IMR-90 (cell line): ENCODE measurements at regions not wholly inside any gene's neighbourhood (a gene's known extent, or its start where the extent isn't known, plus 50 kb on each side); places are given as distances from the start of the nearest gene placed in this dataset.

Experiments used
- ATAC-seq: fragments of 200-7000 bp; cut with Tn5 transposase; 2 replicates; pipeline ENCODE4 v1.9.1; 2020; ENCODE audit warnings: low read depth, mild to moderate bottlenecking, moderate library complexity
- BruUV-seq: library from RNA; stranded (reverse); fragments of 400-500 nt; replicated peaks from 2 replicates; lab custom pipeline; 2021; lab: Mats Ljungman, UMichigan
- CTCF ChIA-PET: fragments of 300-600 bp; formaldehyde crosslinking; extraction: SDS; loops from one replicate; lab custom pipeline; 2021; ENCODE audit warnings: antibody characterized with exemption; lab: Yijun Ruan, JAX
- POLR2A ChIA-PET: fragments of 300-600 bp; sonication (Branson Sonifier 250); formaldehyde crosslinking; loops from one replicate; lab custom pipeline; 2022; ENCODE audit warnings: antibody characterized with exemption; ENCODE audit not compliant: unreplicated experiment; lab: Charles Lee
- DNase-seq: peaks from one replicate; pipeline ENCODE4 v3.0.0; 2013
- H2AFZ ChIP-seq: replicated peaks from 2 replicates; pipeline ENCODE3; 2013; ENCODE audit warnings: low read length, mild to moderate bottlenecking; ENCODE audit not compliant: poor library complexity
- H2AK5ac ChIP-seq: 2 replicates; pipeline ENCODE4 v1.6.1; 2013; ENCODE audit warnings: low read depth, low read length, inconsistent platforms
- H2AK9ac ChIP-seq: replicated peaks from 2 replicates; pipeline ENCODE3; 2013; ENCODE audit warnings: mild to moderate bottlenecking, low read depth, low read length, moderate library complexity; ENCODE audit not compliant: poor library complexity
- H2BK120ac ChIP-seq: 2 replicates; pipeline ENCODE4 v1.6.1; 2013; ENCODE audit warnings: low read depth, low read length, inconsistent platforms
- H2BK15ac ChIP-seq: 3 replicates; pipeline ENCODE4 v1.6.1; 2013; ENCODE audit warnings: low read depth, low read length, inconsistent platforms
- H2BK20ac ChIP-seq: 2 replicates; pipeline ENCODE4 v1.6.1; 2013; ENCODE audit warnings: low read depth, mild to moderate bottlenecking, inconsistent platforms, low read length, moderate library complexity
- H2BK5ac ChIP-seq: 2 replicates; pipeline ENCODE4 v1.6.1; 2013; ENCODE audit warnings: mild to moderate bottlenecking, low read depth, low read length, inconsistent platforms; ENCODE audit not compliant: poor library complexity, severe bottlenecking
- H3K14ac ChIP-seq: replicated peaks from 2 replicates; pipeline ENCODE4 v1.6.1; 2013; ENCODE audit warnings: low read depth, low read length, inconsistent platforms
- H3K18ac ChIP-seq: 2 replicates; pipeline ENCODE4 v1.6.1; 2013; ENCODE audit warnings: low read depth, low read length, control low read depth
- H3K23ac ChIP-seq: 2 replicates; pipeline ENCODE4 v1.6.1; 2013; ENCODE audit warnings: low read depth, low read length, inconsistent platforms
- H3K27ac ChIP-seq: 2 replicates; pipeline ENCODE4 v1.5.1; 2013; ENCODE audit warnings: mild to moderate bottlenecking, control low read depth, low read length; ENCODE audit not compliant: insufficient read depth
- H3K27me3 ChIP-seq: 2 replicates; pipeline ENCODE4 v1.6.1; 2013; ENCODE audit warnings: low read length; ENCODE audit not compliant: control insufficient read depth, insufficient read depth
- H3K36me3 ChIP-seq: 2 replicates; pipeline ENCODE4 v1.6.1; 2013; ENCODE audit warnings: low read length, mixed read lengths; ENCODE audit not compliant: control insufficient read depth, insufficient read depth
- H3K4ac ChIP-seq: 2 replicates; pipeline ENCODE4 v1.6.1; 2013; ENCODE audit warnings: low read depth, low read length, inconsistent platforms
- H3K4me1 ChIP-seq: 2 replicates; pipeline ENCODE4 v1.6.1; 2013; ENCODE audit warnings: low read length, mixed read lengths; ENCODE audit not compliant: control insufficient read depth, insufficient read depth
- H3K4me2 ChIP-seq: 2 replicates; pipeline ENCODE4 v1.6.1; 2013; ENCODE audit warnings: low read depth, mild to moderate bottlenecking, control low read depth, low read length, moderate library complexity
- H3K4me3 ChIP-seq: 2 replicates; pipeline ENCODE4 v1.5.1; 2013; ENCODE audit warnings: low read depth, mild to moderate bottlenecking, control low read depth, low read length, moderate library complexity; ENCODE audit not compliant: insufficient read depth
- H3K56ac ChIP-seq: 2 replicates; pipeline ENCODE4 v1.6.1; 2013; ENCODE audit warnings: low read length, inconsistent platforms; ENCODE audit not compliant: insufficient read depth; ENCODE audit errors: extremely low read depth
- H3K79me1 ChIP-seq, 2 experiments: 2 replicates each; pipeline ENCODE4 v1.6.1; 2013; ENCODE audit warnings: low read length in 2 of 2, inconsistent platforms in 1 of 2, low read depth in 1 of 2
- H3K9ac ChIP-seq: 2 replicates; pipeline ENCODE4 v1.6.1; 2013; ENCODE audit warnings: low read depth, low read length, control low read depth
- H3K9me1 ChIP-seq: 2 replicates; pipeline ENCODE4 v1.6.1; 2013; ENCODE audit warnings: low read length, inconsistent platforms; ENCODE audit not compliant: insufficient read depth
- H3K9me3 ChIP-seq: 2 replicates; pipeline ENCODE4 v1.6.1; 2013; ENCODE audit warnings: low read length; ENCODE audit not compliant: control insufficient read depth, insufficient read depth
- H4K20me1 ChIP-seq: 2 replicates; pipeline ENCODE4 v1.6.1; 2013; ENCODE audit warnings: low read length, inconsistent platforms; ENCODE audit not compliant: insufficient read depth
- H4K5ac ChIP-seq: 2 replicates; pipeline ENCODE4 v1.6.1; 2013; ENCODE audit warnings: mild to moderate bottlenecking, low read depth, low read length, control low read depth
- H4K8ac ChIP-seq, 2 experiments: 2 replicates each; pipeline ENCODE4 v1.6.1; 2013; ENCODE audit warnings: low read depth in 2 of 2, low read length in 2 of 2, control low read depth in 1 of 2, inconsistent platforms in 1 of 2
- H4K91ac ChIP-seq: 2 replicates; pipeline ENCODE4 v1.6.1; 2013; ENCODE audit warnings: low read depth, low read length, inconsistent platforms; ENCODE audit not compliant: insufficient read depth
- CHD1 ChIP-seq: IDR thresholded peaks from 2 replicates; pipeline ENCODE4 v1.6.1; 2012; ENCODE audit warnings: low read depth, low read length, improper control_type of control experiment
- MXI1 ChIP-seq: IDR thresholded peaks from 2 replicates; pipeline ENCODE4 v1.6.1; 2012; ENCODE audit warnings: low read depth, mild to moderate bottlenecking, low read length, moderate library complexity, borderline replicate concordance
- NFE2L2 ChIP-seq: fragments of 150-350 bp; IDR thresholded peaks from 2 replicates; pipeline ENCODE4 v1.6.1; 2016; ENCODE audit warnings: low read depth, mild to moderate bottlenecking, low read length
- POLR2A ChIP-seq: IDR thresholded peaks from 2 replicates; pipeline ENCODE4 v1.6.1; 2012; ENCODE audit warnings: mild to moderate bottlenecking, low read depth, low read length
- RFX5 ChIP-seq: IDR thresholded peaks from 2 replicates; pipeline ENCODE4 v1.8.0; 2012; ENCODE audit warnings: low read depth, mild to moderate bottlenecking, low read length, moderate library complexity
- SMC3 ChIP-seq: fragments of 150-350 bp; IDR thresholded peaks from 2 replicates; pipeline ENCODE4 v1.6.1; 2016; ENCODE audit warnings: low read depth, mild to moderate bottlenecking, antibody characterized with exemption, low read length, moderate library complexity
- WGBS, 2 experiments: methylation state at CpG; one replicate each; pipeline versions ENCODE4 v1.1.5 to v1.1.7; 2013; ENCODE audit warnings: missing lambda C conversion rate in 2 of 2; ENCODE audit not compliant: insufficient read length in 1 of 2; ENCODE audit errors: extremely low coverage in 2 of 2; 5-methylcytosine and 5-hydroxymethylcytosine counted together
- dilution Hi-C: fragments of 300-500 bp; cut with HindIII; formaldehyde crosslinking; loops from one replicate; pipeline ENCODE4 v1.14.3; 2018; ENCODE audit warnings: low sequenced_read_pairs; ENCODE audit not compliant: unreplicated experiment
- in situ Hi-C: fragments of 300-500 bp; cut with MboI; formaldehyde crosslinking; loops from 3 replicates; pipeline ENCODE4 v1.14.3; 2019; ENCODE audit warnings: low sequenced_read_pairs, inconsistent platforms, mixed read lengths
- intact Hi-C: fragments of 100-400 bp; cut with micrococcal nuclease; formaldehyde crosslinking; loops from 2 replicates; pipeline ENCODE4 v1.10.0; 2022
- TF ChIP-seq, protein P1 (sequence below): fragments of 150-350 bp; IDR thresholded peaks from 2 replicates; pipeline ENCODE4 v1.6.1; 2016; ENCODE audit warnings: low read depth, mild to moderate bottlenecking, low read length, moderate library complexity, borderline replicate concordance

DNA sequence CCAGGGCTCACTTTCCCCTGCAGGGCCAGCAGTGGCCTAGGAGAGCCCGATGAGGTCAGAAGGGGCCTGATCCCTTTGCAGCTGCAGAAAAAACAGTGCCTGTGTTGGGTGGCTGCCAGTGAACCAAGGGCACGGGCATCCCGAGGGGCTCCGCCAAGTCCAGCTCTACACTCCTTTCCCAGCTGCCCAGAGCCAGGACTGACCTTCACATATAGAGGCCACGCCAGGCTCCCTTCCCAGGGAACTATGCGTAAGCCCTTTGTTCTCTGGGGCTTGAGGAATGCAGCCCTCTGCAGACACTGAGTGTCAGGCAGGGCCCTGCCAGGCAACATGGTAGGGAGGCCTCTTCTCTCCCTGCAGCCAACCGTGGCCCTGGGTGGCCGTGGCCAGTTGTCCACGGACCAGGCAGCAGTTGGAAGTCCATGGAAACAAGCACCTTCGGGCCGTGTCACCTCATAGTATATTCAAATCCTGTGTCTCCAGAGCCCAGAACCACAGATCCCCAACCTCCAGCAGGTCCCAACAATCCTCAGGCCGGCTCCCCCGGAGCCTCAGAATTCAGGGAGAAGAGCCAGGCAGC lies 194.0 kb downstream of the NPHP4 start:
- WGBS, 2 experiments, result 43% methylated on average over 5 of the region's 13 CpGs; no CpG with 5 or more reads in 1 of the 2 experiments
- BruUV-seq, result no TSS peak
- no peak overlapping the region for H3K4me2 ChIP-seq
- H4K8ac ChIP-seq, result no peak overlapping the region
- H3K4me3 ChIP-seq, result no peak overlapping the region
- H3K18ac ChIP-seq, result no peak overlapping the region
- no peak overlapping the region for H2AK5ac ChIP-seq
- no peak overlapping the region for H3K56ac ChIP-seq
- no peak overlapping the region for H2BK5ac ChIP-seq
- H4K91ac ChIP-seq, result no peak overlapping the region
- H3K9ac ChIP-seq, result no peak overlapping the region
- intact Hi-C loops (no loop called here), dilution Hi-C loops (no loop called here), in situ Hi-C loops (no loop called here)
- no peak overlapping the region for H3K4ac ChIP-seq
- H3K23ac ChIP-seq, result no peak overlapping the region
- DNase-seq (no peak), ATAC-seq (no peak)
- no peak overlapping the region for H2BK15ac ChIP-seq
- H3K36me3 ChIP-seq, result no peaks in the 10 kb centered on the region
- no peaks in the 10 kb centered on the region for H3K79me1 ChIP-seq
- TF ChIP-seq SMC3 (no peak), NFE2L2 (no peak), MXI1 (no peak), POLR2A (no peak), CHD1 (no peak), RFX5 (no peak)
- TF ChIP-seq, protein P1, sequence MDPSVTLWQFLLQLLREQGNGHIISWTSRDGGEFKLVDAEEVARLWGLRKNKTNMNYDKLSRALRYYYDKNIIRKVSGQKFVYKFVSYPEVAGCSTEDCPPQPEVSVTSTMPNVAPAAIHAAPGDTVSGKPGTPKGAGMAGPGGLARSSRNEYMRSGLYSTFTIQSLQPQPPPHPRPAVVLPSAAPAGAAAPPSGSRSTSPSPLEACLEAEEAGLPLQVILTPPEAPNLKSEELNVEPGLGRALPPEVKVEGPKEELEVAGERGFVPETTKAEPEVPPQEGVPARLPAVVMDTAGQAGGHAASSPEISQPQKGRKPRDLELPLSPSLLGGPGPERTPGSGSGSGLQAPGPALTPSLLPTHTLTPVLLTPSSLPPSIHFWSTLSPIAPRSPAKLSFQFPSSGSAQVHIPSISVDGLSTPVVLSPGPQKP, result no peak
- H2AFZ ChIP-seq, result no peak overlapping the region
- H3K14ac ChIP-seq, result no peak overlapping the region
- H3K9me3 ChIP-seq, result peaks cover 52% of the 10 kb centered on the region
- no peak overlapping the region for H3K27ac ChIP-seq
- POLR2A ChIA-PET, result no interaction called here
- no peak overlapping the region for H4K5ac ChIP-seq
- CTCF ChIA-PET, result no interaction called here
- no peaks in the 10 kb centered on the region for H3K27me3 ChIP-seq
- H2BK120ac ChIP-seq, result no peak overlapping the region
- H2BK20ac ChIP-seq, result no peak overlapping the region
- H2AK9ac ChIP-seq, result no peak overlapping the region
- H4K20me1 ChIP-seq, result no peaks in the 10 kb centered on the region
- H3K4me1 ChIP-seq, result no peaks in the 10 kb centered on the region
- no peaks in the 10 kb centered on the region for H3K9me1 ChIP-seq
